SK-N-SH treated with all-trans-retinoic acid at 6 μM for 48 hours (cell line): ENCODE measurements at regions not wholly inside any gene's neighbourhood (a gene's known extent, or its start where the extent isn't known, plus 50 kb on each side); places are given as distances from the start of the nearest gene placed in this dataset.

Experiments
- CSRNP3 ChIP-seq: fragments of 250-450 bp; sonication (Bioruptor Pico); IDR thresholded peaks from 2 replicates; pipeline ENCODE4 v1.5.1; 2021; ENCODE audit warnings: mild to moderate bottlenecking, moderate library complexity
- ISL1 ChIP-seq: fragments of 250-450 bp; sonication (Bioruptor Pico); IDR thresholded peaks from 2 replicates; pipeline ENCODE4 v2.1.2; 2022; ENCODE audit warnings: mild to moderate bottlenecking, moderate library complexity
- OSR1 ChIP-seq: fragments of 250-450 bp; sonication (Bioruptor Pico); IDR thresholded peaks from 2 replicates; pipeline ENCODE4 v1.8.0; 2022; ENCODE audit warnings: moderate library complexity, mild to moderate bottlenecking, inconsistent platforms
- PATZ1 ChIP-seq: fragments of 250-450 bp; sonication (Bioruptor Pico); IDR thresholded peaks from 2 replicates; pipeline ENCODE4 v1.8.0; 2020; ENCODE audit warnings: mild to moderate bottlenecking, moderate library complexity, borderline replicate concordance
- RARB ChIP-seq: fragments of 250-450 bp; sonication (Bioruptor Pico); IDR thresholded peaks from 2 replicates; pipeline ENCODE4 v1.8.0; 2021; ENCODE audit warnings: mild to moderate bottlenecking, moderate library complexity
- SNAI2 ChIP-seq: fragments of 250-450 bp; sonication (Bioruptor Pico); IDR thresholded peaks from 2 replicates; pipeline ENCODE4 v1.5.0; 2020; ENCODE audit warnings: mild to moderate bottlenecking, moderate library complexity
- TSHZ2 ChIP-seq: fragments of 250-450 bp; sonication (Bioruptor Pico); IDR thresholded peaks from 2 replicates; pipeline ENCODE4 v1.5.0; 2020; ENCODE audit warnings: mild to moderate bottlenecking, moderate library complexity
- ZFP3 ChIP-seq: fragments of 250-450 bp; sonication (Bioruptor Pico); IDR thresholded peaks from 2 replicates; pipeline ENCODE4 v1.5.0; 2020; ENCODE audit warnings: mild to moderate bottlenecking, moderate library complexity
- ZNF565 ChIP-seq: fragments of 450-650 bp; formaldehyde crosslinking; conservative IDR thresholded peaks from 2 replicates; pipeline ENCODE4 v1.5.0; 2020; ENCODE audit warnings: low read depth, mild to moderate bottlenecking, moderate library complexity
- ZNF70 ChIP-seq: fragments of 450-650 bp; formaldehyde crosslinking; IDR thresholded peaks from 2 replicates; pipeline ENCODE4 v1.5.0; 2020; ENCODE audit warnings: mild to moderate bottlenecking, moderate library complexity

GRCh38 chr20:40233406-40233805, 455.6 kb downstream of the MAFB start:
- no peak for TF ChIP-seq TSHZ2
- no peak for TF ChIP-seq ZFP3 (CRISPR knock-in tag)
- TF ChIP-seq CSRNP3 (CRISPR knock-in tag) = no peak
- TF ChIP-seq PATZ1 (CRISPR knock-in tag) = no peak
- no peak for TF ChIP-seq OSR1 (CRISPR knock-in tag)
- no peak for TF ChIP-seq SNAI2 (CRISPR knock-in tag)
- no peak for TF ChIP-seq RARB (CRISPR knock-in tag)
- TF ChIP-seq ZNF565 (CRISPR knock-in tag) = no peak
- TF ChIP-seq ISL1 (CRISPR knock-in tag) = no peak
- TF ChIP-seq ZNF70 (CRISPR knock-in tag) = no peak
